Thoracic aorta (tissue), 2 donors: ENCODE measurements at regions not wholly inside any gene's neighbourhood (a gene's known extent, or its start where the extent isn't known, plus 50 kb on each side); places are given as distances from the start of the nearest gene placed in this dataset.

ENCODE experiments used
- ATAC-seq: fragments of 150-250 bp; one replicate; pipeline ENCODE4 v1.8.0; 2017; ENCODE audit warnings: low read depth; ENCODE audit not compliant: insufficient number of reproducible peaks, low FRiP score
- DNase-seq: peaks from one replicate; pipeline ENCODE4 v3.0.0-alpha.2; 2020; ENCODE audit warnings: low spot score
- H3K27ac ChIP-seq, 2 donors: fragments of 200-600 bp; sonication (generic); 1 replicate in 1 of 2; 2 replicates in 1 of 2; pipeline ENCODE4 v1.5.1; 2016; ENCODE audit warnings: mild to moderate bottlenecking in 2 of 2, moderate library complexity in 2 of 2
- H3K27me3 ChIP-seq: fragments of 200-600 bp; sonication (generic); replicated peaks from 2 replicates; pipeline ENCODE4 v1.6.0; 2016; ENCODE audit warnings: mild to moderate bottlenecking; ENCODE audit not compliant: insufficient read depth
- H3K36me3 ChIP-seq: fragments of 200-600 bp; sonication (generic); one replicate; pipeline ENCODE4 v1.5.1; 2016
- H3K4me1 ChIP-seq, 2 donors: fragments of 200-600 bp; sonication (generic); 1 replicate in 1 of 2; 2 replicates in 1 of 2; pipeline versions ENCODE4 v1.5.1 to v1.6.0; 2016; ENCODE audit warnings: low read depth in 2 of 2, mild to moderate bottlenecking in 1 of 2; ENCODE audit not compliant: control insufficient read depth in 1 of 2
- H3K4me3 ChIP-seq: fragments of 200-600 bp; sonication (generic); 2 replicates; pipeline ENCODE4 v1.5.1; 2016; ENCODE audit warnings: mild to moderate bottlenecking
- H3K9me3 ChIP-seq: fragments of 200-600 bp; sonication (generic); 2 replicates; pipeline ENCODE4 v1.5.1; 2016
- CTCF ChIP-seq: fragments of 200-600 bp; sonication (generic); IDR thresholded peaks from one replicate; pipeline ENCODE4 v1.5.1; 2019; ENCODE audit warnings: antibody characterized with exemption

GRCh38 chr1:164183854-164184635 is 374.9 kb upstream of the PBX1 start:
- Histone ChIP-seq H3K4me1 (no peaks in the 10 kb centered on the region), H3K9me3 (no peaks in the 10 kb centered on the region), H3K27me3 (no peaks in the 10 kb centered on the region), H3K36me3 (no peaks in the 10 kb centered on the region), H3K4me3 (no peak overlapping the region), H3K27ac (no peak overlapping the region)
- DNase-seq, result no peak
- no peak for ATAC-seq
- TF ChIP-seq CTCF, result no peak

- DNase-seq, result no peak
- no peak for TF ChIP-seq CTCF
Observed at GRCh38 chr1:164186881-164187280, 372.1 kb upstream of the PBX1 start.

GRCh38 chr1:164188497-164188896 is 370.5 kb upstream of the PBX1 start:
- no peak for DNase-seq
- no peak overlapping the region for H3K27ac ChIP-seq
- H3K36me3 ChIP-seq, result no peaks in the 10 kb centered on the region
- no peak for TF ChIP-seq CTCF
- no peaks in the 10 kb centered on the region for H3K27me3 ChIP-seq
- H3K9me3 ChIP-seq, result no peaks in the 10 kb centered on the region
- ATAC-seq, result no peak
- H3K4me1 ChIP-seq, result no peaks in the 10 kb centered on the region
- no peak overlapping the region for H3K4me3 ChIP-seq

More at GRCh38 chr1:164186881-164187280, 372.1 kb upstream of the PBX1 start:
- Histone ChIP-seq H3K36me3 (no peaks in the 10 kb centered on the region), H3K27me3 (no peaks in the 10 kb centered on the region), H3K4me3 (no peak overlapping the region), H3K4me1 (no peaks in the 10 kb centered on the region), H3K27ac (no peak overlapping the region), H3K9me3 (no peaks in the 10 kb centered on the region)
- ATAC-seq, result no peak

GRCh38 chr1:164191191-164191590 is 367.8 kb upstream of the PBX1 start:
- Histone ChIP-seq H3K27me3 (no peaks in the 10 kb centered on the region), H3K36me3 (no peaks in the 10 kb centered on the region), H3K4me1 (no peaks in the 10 kb centered on the region), H3K4me3 (no peak overlapping the region), H3K9me3 (no peaks in the 10 kb centered on the region), H3K27ac (no peak overlapping the region)
- no peak for TF ChIP-seq CTCF
- ATAC-seq (no peak), DNase-seq (no peak)

- H3K9me3 ChIP-seq, result no peaks in the 10 kb centered on the region
- no peak for TF ChIP-seq CTCF
- DNase-seq (no peak), ATAC-seq (no peak)
- no peak overlapping the region for H3K27ac ChIP-seq
- H3K36me3 ChIP-seq, result no peaks in the 10 kb centered on the region
- H3K27me3 ChIP-seq, result no peaks in the 10 kb centered on the region
- H3K4me1 ChIP-seq, result no peaks in the 10 kb centered on the region
- no peak overlapping the region for H3K4me3 ChIP-seq
Observed at GRCh38 chr1:164210211-164210739, 348.7 kb upstream of the PBX1 start.
